Activated naive CD4-positive, alpha-beta T cell treated with anti-CD3 and anti-CD28 coated beads for 36 hours (primary cell): ENCODE measurements at regions not wholly inside any gene's neighbourhood (a gene's known extent, or its start where the extent isn't known, plus 50 kb on each side); places are given as distances from the start of the nearest gene placed in this dataset.

Experiments used
- CTCF ChIA-PET: fragments of 350-600 bp; sonication (Branson Sonifier 250); formaldehyde crosslinking; loops from one replicate; lab custom pipeline; 2021; ENCODE audit warnings: antibody characterized with exemption; lab: Charles Lee
- DNase-seq: peaks from one replicate; pipeline ENCODE4 v3.0.0-alpha.2; 2020
- H3K27ac Mint-ChIP-seq: one replicate; pipeline ENCODE4 v1.8.0; 2021; ENCODE audit warnings: mild to moderate bottlenecking, mixed read lengths
- H3K27me3 Mint-ChIP-seq: one replicate; pipeline ENCODE4 v1.8.0; 2021; ENCODE audit warnings: low read depth, mixed read lengths
- H3K36me3 Mint-ChIP-seq: one replicate; pipeline ENCODE4 v1.8.0; 2021; ENCODE audit warnings: low read depth, mixed read lengths
- H3K4me1 Mint-ChIP-seq: one replicate; pipeline ENCODE4 v1.8.0; 2021; ENCODE audit warnings: low read depth, mixed read lengths
- H3K4me3 Mint-ChIP-seq: one replicate; pipeline ENCODE4 v1.8.0; 2021; ENCODE audit warnings: mild to moderate bottlenecking, moderate library complexity, mixed read lengths
- H3K9me3 Mint-ChIP-seq: one replicate; pipeline ENCODE4 v1.8.0; 2021; ENCODE audit warnings: mixed read lengths
- intact Hi-C: fragments of 100-400 bp; cut with micrococcal nuclease; formaldehyde crosslinking; loops from one replicate; pipeline ENCODE4 v1.15.1; 2023

- Mint-ChIP-seq H3K36me3 (no peaks in the 10 kb centered on the region), H3K27ac (no peak overlapping the region), H3K27me3 (peaks cover 8% of the 10 kb centered on the region), H3K4me1 (no peaks in the 10 kb centered on the region), H3K9me3 (peaks cover 13% of the 10 kb centered on the region), H3K4me3 (no peak overlapping the region)
- CTCF ChIA-PET = no interaction called here
- intact Hi-C loops = no loop called here
- DNase-seq = no peak
Measured at GRCh38 chr9:87135074-87135473, 187.8 kb upstream of the GAS1 start.

GRCh38 chr9:87137718-87138117 lies 190.4 kb upstream of the GAS1 start:
- no peak for DNase-seq
- H3K4me1 Mint-ChIP-seq = no peaks in the 10 kb centered on the region
- peaks cover 8% of the 10 kb centered on the region for H3K9me3 Mint-ChIP-seq
- CTCF ChIA-PET = no interaction called here
- H3K36me3 Mint-ChIP-seq = no peaks in the 10 kb centered on the region
- H3K4me3 Mint-ChIP-seq = no peak overlapping the region
- H3K27me3 Mint-ChIP-seq = peaks cover 9% of the 10 kb centered on the region
- no peak overlapping the region for H3K27ac Mint-ChIP-seq
- intact Hi-C loops = no loop called here

- Mint-ChIP-seq H3K4me3 (no peak overlapping the region), H3K27ac (no peak overlapping the region), H3K27me3 (peaks cover 9% of the 10 kb centered on the region), H3K9me3 (peaks cover 4% of the 10 kb centered on the region), H3K36me3 (no peaks in the 10 kb centered on the region), H3K4me1 (no peaks in the 10 kb centered on the region)
- CTCF ChIA-PET = no interaction called here
- DNase-seq = no peak
- intact Hi-C loops = no loop called here
Measured at GRCh38 chr9:87138128-87139040, 191.1 kb upstream of the GAS1 start.

- CTCF ChIA-PET = no interaction called here
- H3K36me3 Mint-ChIP-seq = no peaks in the 10 kb centered on the region
- H3K27ac Mint-ChIP-seq = no peak overlapping the region
- intact Hi-C loops = no loop called here
- DNase-seq = no peak
- H3K27me3 Mint-ChIP-seq = peaks cover 12% of the 10 kb centered on the region
- H3K9me3 Mint-ChIP-seq = no peaks in the 10 kb centered on the region
- no peak overlapping the region for H3K4me3 Mint-ChIP-seq
- no peaks in the 10 kb centered on the region for H3K4me1 Mint-ChIP-seq
Measured at GRCh38 chr9:87139099-87139730, 191.9 kb upstream of the GAS1 start.

- DNase-seq = no peak
- no peak overlapping the region for H3K27ac Mint-ChIP-seq
- intact Hi-C loops = no loop called here
- no peaks in the 10 kb centered on the region for H3K9me3 Mint-ChIP-seq
- no peak overlapping the region for H3K4me3 Mint-ChIP-seq
- H3K4me1 Mint-ChIP-seq = no peaks in the 10 kb centered on the region
- H3K27me3 Mint-ChIP-seq = peaks cover 15% of the 10 kb centered on the region
- CTCF ChIA-PET = no interaction called here
- H3K36me3 Mint-ChIP-seq = no peaks in the 10 kb centered on the region
Measured at GRCh38 chr9:87140142-87140541, 192.8 kb upstream of the GAS1 start.

GRCh38 chr9:87140605-87141109 lies 193.4 kb upstream of the GAS1 start:
- H3K27ac Mint-ChIP-seq = no peak overlapping the region
- no peak for DNase-seq
- CTCF ChIA-PET = interaction anchor here (0.7 kb wide), 1 partner anchor 165 kb away, joined by 3 read pairs; no protein-coding TSS in a partner anchor
- no peaks in the 10 kb centered on the region for H3K4me1 Mint-ChIP-seq
- intact Hi-C loops = no loop called here
- H3K9me3 Mint-ChIP-seq = peaks cover 4% of the 10 kb centered on the region
- H3K4me3 Mint-ChIP-seq = no peak overlapping the region
- H3K36me3 Mint-ChIP-seq = no peaks in the 10 kb centered on the region
- H3K27me3 Mint-ChIP-seq = peaks cover 20% of the 10 kb centered on the region

GRCh38 chr9:87141124-87141523 lies 193.8 kb upstream of the GAS1 start:
- H3K4me1 Mint-ChIP-seq = no peaks in the 10 kb centered on the region
- no peak for DNase-seq
- CTCF ChIA-PET = interaction anchor here (0.7 kb wide), 1 partner anchor 164 kb away, joined by 3 read pairs; no protein-coding TSS in a partner anchor
- no peaks in the 10 kb centered on the region for H3K36me3 Mint-ChIP-seq
- H3K27ac Mint-ChIP-seq = no peak overlapping the region
- H3K27me3 Mint-ChIP-seq = peaks cover 23% of the 10 kb centered on the region
- H3K9me3 Mint-ChIP-seq = peaks cover 5% of the 10 kb centered on the region
- intact Hi-C loops = no loop called here
- no peak overlapping the region for H3K4me3 Mint-ChIP-seq

GRCh38 chr9:87146933-87147332 lies 199.6 kb upstream of the GAS1 start:
- no peak for DNase-seq
- H3K4me1 Mint-ChIP-seq = peaks cover 2% of the 10 kb centered on the region
- intact Hi-C loops = no loop called here
- no peak overlapping the region for H3K4me3 Mint-ChIP-seq
- H3K27ac Mint-ChIP-seq = no peak overlapping the region
- peaks cover 5% of the 10 kb centered on the region for H3K9me3 Mint-ChIP-seq
- H3K27me3 Mint-ChIP-seq = peaks cover 56% of the 10 kb centered on the region
- H3K36me3 Mint-ChIP-seq = no peaks in the 10 kb centered on the region
- CTCF ChIA-PET = interaction anchor here (0.6 kb wide), 1 partner anchor 222 kb away, joined by 3 read pairs; no protein-coding TSS in a partner anchor

GRCh38 chr9:87147839-87148238 lies 200.5 kb upstream of the GAS1 start:
- no peaks in the 10 kb centered on the region for H3K36me3 Mint-ChIP-seq
- H3K27ac Mint-ChIP-seq = no peak overlapping the region
- H3K27me3 Mint-ChIP-seq = peaks cover 56% of the 10 kb centered on the region
- intact Hi-C loops = no loop called here
- CTCF ChIA-PET = no interaction called here
- no peak for DNase-seq
- H3K4me3 Mint-ChIP-seq = no peak overlapping the region
- H3K4me1 Mint-ChIP-seq = peaks cover 2% of the 10 kb centered on the region
- H3K9me3 Mint-ChIP-seq = peaks cover 5% of the 10 kb centered on the region

GRCh38 chr9:87148331-87149104 lies 201.2 kb upstream of the GAS1 start:
- no peak for DNase-seq
- intact Hi-C loops = no loop called here
- Mint-ChIP-seq H3K36me3 (no peaks in the 10 kb centered on the region), H3K27ac (no peak overlapping the region), H3K4me3 (peak overlapping the region; percentile 41), H3K27me3 (peaks cover 58% of the 10 kb centered on the region), H3K9me3 (peaks cover 5% of the 10 kb centered on the region), H3K4me1 (peaks cover 2% of the 10 kb centered on the region)
- CTCF ChIA-PET = no interaction called here

- Mint-ChIP-seq H3K36me3 (no peaks in the 10 kb centered on the region), H3K9me3 (peaks cover 5% of the 10 kb centered on the region), H3K27me3 (peaks cover 56% of the 10 kb centered on the region), H3K27ac (no peak overlapping the region), H3K4me1 (peaks cover 2% of the 10 kb centered on the region), H3K4me3 (no peak overlapping the region)
- CTCF ChIA-PET = no interaction called here
- intact Hi-C loops = no loop called here
- no peak for DNase-seq
Measured at GRCh38 chr9:87149799-87150198, 202.5 kb upstream of the GAS1 start.

GRCh38 chr9:87152256-87152655 lies 204.9 kb upstream of the GAS1 start:
- CTCF ChIA-PET = no interaction called here

More at GRCh38 chr9:87152256-87152655, 204.9 kb upstream of the GAS1 start:
- no peak overlapping the region for H3K27ac Mint-ChIP-seq
- peaks cover 39% of the 10 kb centered on the region for H3K27me3 Mint-ChIP-seq
- intact Hi-C loops = no loop called here
- no peak for DNase-seq
- H3K9me3 Mint-ChIP-seq = no peaks in the 10 kb centered on the region
- no peak overlapping the region for H3K4me3 Mint-ChIP-seq
- H3K4me1 Mint-ChIP-seq = peaks cover 2% of the 10 kb centered on the region
- H3K36me3 Mint-ChIP-seq = no peaks in the 10 kb centered on the region
